ENCODE measurements at regions not wholly inside any gene's neighbourhood (a gene's known extent, or its start where the extent isn't known, plus 50 kb on each side); places are given as distances from the start of the nearest gene placed in this dataset.

GRCh38 chr2:104745846-104746245, 108.1 kb upstream of the POU3F3 start:
- no peak overlapping the region for H2BK15ac ChIP-seq (ENCODE audit: low read length)
- H4K5ac ChIP-seq (ENCODE audit: insufficient read length, low read depth, low read length), result no peak overlapping the region
- H3K56ac ChIP-seq (replicated peaks; ENCODE audit: insufficient read length, low read depth, low read length), result no peak overlapping the region
- no peaks in the 10 kb centered on the region; a peak in 1 of 7 replicates for H3K27me3 ChIP-seq (replicated peaks in 1 of 4; ENCODE audit: control insufficient read depth in 3 of 4, extremely low read depth in 1 of 4, insufficient read depth in 3 of 4, low read length in 3 of 4)
- no peaks in the 10 kb centered on the region for H4K20me1 ChIP-seq (replicated peaks in 1 of 2; ENCODE audit: control insufficient read depth in 1 of 2, insufficient read depth in 2 of 2, low read length in 2 of 2)
- 0 out of 2 replicates have a peak overlapping the region, but pooled peaks have one; percentile 18 for H2AFZ ChIP-seq (ENCODE audit: low read length)
- H3K9me3 ChIP-seq (ENCODE audit: insufficient read depth in 2 of 2, low read depth in 1 of 2, low read length in 1 of 2), result no peaks in the 10 kb centered on the region
- H3K9ac ChIP-seq (replicated peaks in 1 of 4; ENCODE audit: extremely low read depth in 1 of 4, low read depth in 3 of 4, low read length in 3 of 4), result no peak overlapping the region
- 78% methylated on average over 11 of the region's 13 CpGs; no CpG with 5 or more reads in 1 of the 2 experiments for WGBS, 2 experiments (ENCODE audit: extremely low coverage in 1 of 2, insufficient coverage in 1 of 2, insufficient read length in 1 of 2, insufficient replicate concordance in 2 of 2, low coverage in 1 of 2, low lambda C conversion rate in 2 of 2, missing lambda C conversion rate in 1 of 2)
- no peak overlapping the region; the same call in 1 of the 2 replicates for H2BK5ac ChIP-seq (ENCODE audit: low read depth, low read length)
- H4K91ac ChIP-seq (replicated peaks; ENCODE audit: insufficient read length, low read length), result no peak overlapping the region
- peaks cover 0 to 15% (median 3%) of the 10 kb centered on the region in 4 experiments; a peak in 5 of 7 replicates for H3K4me1 ChIP-seq (replicated peaks in 1 of 4; ENCODE audit: control insufficient read depth in 3 of 4, insufficient read depth in 4 of 4, low read length in 3 of 4)
- no peak overlapping the region for H3K23ac ChIP-seq (ENCODE audit: insufficient read length)
- no peaks in the 10 kb centered on the region for H3K79me2 ChIP-seq (ENCODE audit: control insufficient read depth in 1 of 2, insufficient read depth in 2 of 2, low read length in 2 of 2)
- no peak overlapping the region for H3K4me2 ChIP-seq (ENCODE audit: insufficient read depth in 1 of 2, low read depth in 2 of 2, low read length in 2 of 2)
- H3K23me2 ChIP-seq (ENCODE audit: low read depth, low read length), result no peaks in the 10 kb centered on the region
- H3K4ac ChIP-seq (replicated peaks; ENCODE audit: insufficient read length, low read depth, low read length), result no peak overlapping the region
- 0 out of 2 replicates have a peak overlapping the region, but pooled peaks have one; percentile 35 for H2BK20ac ChIP-seq (ENCODE audit: low read length)
- POLR2A ChIA-PET (ENCODE audit: partially characterized antibody), result no interaction called here
- peak overlapping the region; percentile 73; the same call in 1 of the 2 replicates for H4K8ac ChIP-seq (ENCODE audit: extremely low read depth, insufficient read depth, low read length)
- no peak overlapping the region for H3K18ac ChIP-seq (ENCODE audit: extremely low read depth, low read length)
- no peak for FAIRE-seq
- H3K4me3 ChIP-seq (ENCODE audit: extremely low read depth in 1 of 4, insufficient read depth in 2 of 4, low read depth in 3 of 4, low read length in 4 of 4), result no peak overlapping the region
- no peaks in the 10 kb centered on the region for H3K36me3 ChIP-seq (ENCODE audit: control insufficient read depth in 2 of 4, insufficient read depth in 4 of 4, low read length in 3 of 4)
- CTCF ChIA-PET (ENCODE audit: partially characterized antibody), result interaction anchor here (0.7 to 3.3 kb wide), 2 partner anchors 12 to 99 kb away, joined by 3 to 20 read pairs; no protein-coding TSS in a partner anchor
- H2BK12ac ChIP-seq (ENCODE audit: low read depth, low read length), result no peak overlapping the region; the same call in 1 of the 2 replicates
- H2BK120ac ChIP-seq (replicated peaks; ENCODE audit: low read depth, low read length), result no peak overlapping the region
- H3K79me1 ChIP-seq (ENCODE audit: low read depth, low read length), result no peaks in the 10 kb centered on the region
- no peak overlapping the region for H2AK5ac ChIP-seq (ENCODE audit: low read depth, low read length)
- no peak for DNase-seq (ENCODE audit: low read depth in 1 of 2, low spot score in 2 of 2)
- H3K27ac ChIP-seq (ENCODE audit: low read depth, low read length), result no peak overlapping the region
- no peak overlapping the region for H3K14ac ChIP-seq (ENCODE audit: insufficient read length)
- TF ChIP-seq USF2 (IDR thresholded peaks at IDR 0.05; ENCODE audit: low read length) (peak; percentile 29; the same call in 1 of the 2 replicates), SP2 (IDR thresholded peaks at IDR 0.05; ENCODE audit: low read length) (no peak), E2F6 (IDR thresholded peaks at IDR 0.05) (peak; percentile 96), CTBP2 (IDR thresholded peaks at IDR 0.05; ENCODE audit: borderline replicate concordance, insufficient read depth, insufficient read length, low read length) (no peak), MAX (IDR thresholded peaks at IDR 0.05) (peak; percentile 90), KDM1A (IDR thresholded peaks at IDR 0.05; ENCODE audit: borderline replicate concordance, low read length) (no peak), CHD1 (IDR thresholded peaks at IDR 0.05; ENCODE audit: low read depth, low read length) (no peak), MAFK (IDR thresholded peaks at IDR 0.05; ENCODE audit: low read depth, low read length) (no peak), ATF2 (IDR thresholded peaks at IDR 0.05; ENCODE audit: low read length) (no peak), SRF (IDR thresholded peaks at IDR 0.05; ENCODE audit: low read depth, low read length) (no peak)

Measured in H1 (cell line).